ENCODE measurements at regions not wholly inside any gene's neighbourhood (a gene's known extent, or its start where the extent isn't known, plus 50 kb on each side); places are given as distances from the start of the nearest gene placed in this dataset.
"Not testable (repeated sequence)": the region's sequence is repeated elsewhere in the genome, so short reads cannot be mapped to it uniquely, and the experiment has no call there.

- no peak overlapping the region for H3K27ac Mint-ChIP-seq
- no peak for ATAC-seq (ENCODE audit: low read depth in 2 of 2)
- no peaks in the 10 kb centered on the region for H3K36me3 Mint-ChIP-seq
- no peak for DNase-seq
- H3K4me1 Mint-ChIP-seq: no peaks in the 10 kb centered on the region
- no peaks in the 10 kb centered on the region for H3K9me3 Mint-ChIP-seq
- H3K4me3 Mint-ChIP-seq: no peak overlapping the region
- H3K27me3 Mint-ChIP-seq: peaks cover 0 to 3% (median 0%) of the 10 kb centered on the region in 3 donors
Measured at GRCh38 chr3:190941694-190942260, 79.3 kb upstream of the GMNC start.

GRCh38 chr3:190934616-190935015, 72.1 kb upstream of the GMNC start:
- not testable (repeated sequence) for H3K9me3 Mint-ChIP-seq; ATAC-seq (ENCODE audit: low read depth in 2 of 2); H3K4me3 Mint-ChIP-seq; H3K27ac Mint-ChIP-seq; H3K36me3 Mint-ChIP-seq; H3K27me3 Mint-ChIP-seq; DNase-seq; H3K4me1 Mint-ChIP-seq

- H3K9me3 Mint-ChIP-seq: peaks cover 0 to 5% (median 0%) of the 10 kb centered on the region in 7 donors
- DNase-seq (no peak), ATAC-seq (ENCODE audit: low read depth in 2 of 2) (no peak)
- no peaks in the 10 kb centered on the region for H3K4me1 Mint-ChIP-seq
- no peaks in the 10 kb centered on the region for H3K27me3 Mint-ChIP-seq
- no peaks in the 10 kb centered on the region for H3K36me3 Mint-ChIP-seq
- H3K27ac Mint-ChIP-seq: no peak overlapping the region
- no peak overlapping the region for H3K4me3 Mint-ChIP-seq
Measured at GRCh38 chr3:190926619-190927018, 64.1 kb upstream of the GMNC start.

- no peak for DNase-seq
- Mint-ChIP-seq H3K9me3 (peaks cover 0 to 1% (median 0%) of the 10 kb centered on the region in 7 donors), H3K27ac (no peak overlapping the region), H3K4me3 (no peak overlapping the region), H3K36me3 (no peaks in the 10 kb centered on the region), H3K27me3 (peaks cover 0 to 3% (median 0%) of the 10 kb centered on the region in 3 donors), H3K4me1 (no peaks in the 10 kb centered on the region)
- no peak for ATAC-seq (ENCODE audit: low read depth in 2 of 2)
Measured at GRCh38 chr3:190912736-190913135, 50.2 kb upstream of the GMNC start.

Measured in naive B cell (primary cell).